Mesothelial cell of epicardium (in vitro differentiated cells): ENCODE measurements at regions not wholly inside any gene's neighbourhood (a gene's known extent, or its start where the extent isn't known, plus 50 kb on each side); places are given as distances from the start of the nearest gene placed in this dataset.

Experiments
- DNase-seq, 2 experiments: peaks; one replicate each; pipeline ENCODE4 v3.0.0; 2021; ENCODE audit warnings: low spot score in 2 of 2; ENCODE audit not compliant: unreplicated experiment in 2 of 2
- H3K27ac Mint-ChIP-seq: 2 replicates; pipeline ENCODE4 v1.8.0; 2021; ENCODE audit warnings: mixed read lengths
- H3K27me3 Mint-ChIP-seq: 2 replicates; pipeline ENCODE4 v1.8.0; 2021; ENCODE audit warnings: low read depth, mixed read lengths
- H3K36me3 Mint-ChIP-seq: 2 replicates; pipeline ENCODE4 v1.8.0; 2021; ENCODE audit warnings: mixed read lengths
- H3K4me1 Mint-ChIP-seq: 2 replicates; pipeline ENCODE4 v1.8.0; 2021; ENCODE audit warnings: mixed read lengths
- H3K4me3 Mint-ChIP-seq: 2 replicates; pipeline ENCODE4 v1.8.0; 2021; ENCODE audit warnings: mild to moderate bottlenecking, moderate library complexity, mixed read lengths
- H3K9me3 Mint-ChIP-seq: 2 replicates; pipeline ENCODE4 v1.8.0; 2021; ENCODE audit warnings: mixed read lengths
- CTCF ChIP-seq: fragments of 200-600 bp; sonication (generic); IDR thresholded peaks from one replicate; pipeline ENCODE4 v1.5.0; 2021; ENCODE audit warnings: antibody characterized with exemption; ENCODE audit not compliant: unreplicated experiment

DNA sequence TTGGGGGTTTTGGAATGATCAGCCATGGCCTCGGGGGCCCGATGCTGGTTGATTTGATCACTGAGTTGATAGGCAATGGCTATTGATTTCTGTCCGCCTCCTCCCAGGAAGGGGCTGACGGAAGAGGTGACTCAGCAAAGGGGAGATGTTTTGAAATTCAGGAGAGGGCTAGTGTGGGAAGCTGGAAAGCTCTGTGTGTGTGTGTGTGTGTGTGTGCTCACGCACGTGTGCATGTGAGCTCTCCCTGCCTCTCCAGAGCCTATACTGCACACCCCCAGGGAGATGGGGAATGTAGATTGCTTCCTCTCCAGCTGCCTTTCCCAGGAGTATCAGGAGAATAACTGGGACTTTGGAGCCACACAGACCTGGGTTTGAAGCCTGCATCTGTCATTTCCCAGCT lies 184.9 kb upstream of the MYL2 start:
- Mint-ChIP-seq H3K9me3 (peaks cover 6% of the 10 kb centered on the region), H3K27ac (no peak overlapping the region), H3K27me3 (peaks cover 7% of the 10 kb centered on the region), H3K4me3 (no peak overlapping the region), H3K36me3 (peaks cover 4% of the 10 kb centered on the region), H3K4me1 (no peaks in the 10 kb centered on the region)
- DNase-seq = no peak
- no peak for TF ChIP-seq CTCF

- Mint-ChIP-seq H3K27me3 (peaks cover 2% of the 10 kb centered on the region), H3K27ac (no peak overlapping the region), H3K36me3 (peaks cover 4% of the 10 kb centered on the region), H3K4me3 (no peak overlapping the region), H3K4me1 (no peaks in the 10 kb centered on the region), H3K9me3 (peaks cover 6% of the 10 kb centered on the region)
- no peak for DNase-seq
- no peak for TF ChIP-seq CTCF
These were observed 183.2 kb upstream of the MYL2 start for GRCh38 chr12:111103583-111103982.

- Mint-ChIP-seq H3K27me3 (peaks cover 2% of the 10 kb centered on the region), H3K9me3 (no peaks in the 10 kb centered on the region), H3K27ac (no peak overlapping the region), H3K4me1 (no peaks in the 10 kb centered on the region), H3K36me3 (peaks cover 2% of the 10 kb centered on the region), H3K4me3 (no peak overlapping the region)
- no peak for TF ChIP-seq CTCF
- no peak for DNase-seq
These were observed 181.8 kb upstream of the MYL2 start for GRCh38 chr12:111102102-111102739.

DNA sequence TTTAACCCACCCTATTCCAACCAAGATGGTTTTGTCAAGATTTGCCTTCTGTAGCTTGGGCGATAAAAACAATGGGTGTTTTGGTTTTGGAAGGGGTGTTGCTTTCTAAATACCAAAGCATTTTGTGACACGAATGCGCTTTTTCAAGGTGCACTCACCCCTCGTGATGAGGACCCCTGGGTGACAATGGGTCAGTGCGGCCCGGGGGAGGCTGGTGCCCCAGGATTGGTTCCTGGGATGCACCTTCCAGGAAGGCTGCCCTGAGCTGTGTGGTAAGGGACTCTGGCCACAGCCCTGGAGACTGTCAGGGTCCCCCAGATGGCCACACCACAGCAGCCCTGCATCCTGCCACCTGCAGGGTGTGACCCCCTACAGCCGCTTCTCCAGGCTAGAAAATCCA lies 180.6 kb upstream of the MYL2 start:
- Mint-ChIP-seq H3K27me3 (peaks cover 2% of the 10 kb centered on the region), H3K4me3 (no peak overlapping the region), H3K4me1 (no peaks in the 10 kb centered on the region), H3K9me3 (no peaks in the 10 kb centered on the region), H3K36me3 (peaks cover 2% of the 10 kb centered on the region), H3K27ac (no peak overlapping the region)
- no peak for TF ChIP-seq CTCF
- no peak for DNase-seq

DNA sequence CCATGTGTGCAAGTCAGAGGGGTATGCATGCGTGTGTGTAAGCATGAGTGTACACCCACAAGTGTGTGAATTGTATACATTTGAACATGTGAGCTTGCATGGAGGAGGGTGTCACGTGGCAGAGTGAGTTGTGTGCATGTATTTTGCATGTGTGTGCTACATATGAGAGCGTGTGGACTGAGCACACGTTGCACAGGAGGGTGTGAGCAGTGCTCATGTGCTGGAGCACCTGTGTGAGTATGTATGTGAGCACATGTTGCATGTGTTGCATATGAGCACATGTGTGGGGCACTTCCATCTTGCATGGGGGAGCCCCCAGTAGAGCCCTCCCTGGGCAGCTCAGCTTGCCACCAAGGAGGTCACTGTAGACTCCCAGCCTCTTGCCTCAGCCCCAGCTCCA lies 180.2 kb upstream of the MYL2 start:
- Mint-ChIP-seq H3K27ac (no peak overlapping the region), H3K9me3 (no peaks in the 10 kb centered on the region), H3K4me3 (no peak overlapping the region), H3K27me3 (peaks cover 2% of the 10 kb centered on the region), H3K36me3 (peaks cover 2% of the 10 kb centered on the region), H3K4me1 (no peaks in the 10 kb centered on the region)
- no peak for TF ChIP-seq CTCF
- no peak for DNase-seq

GRCh38 chr12:111100003-111100402 lies 179.6 kb upstream of the MYL2 start:
- H3K36me3 Mint-ChIP-seq = no peaks in the 10 kb centered on the region

More at GRCh38 chr12:111100003-111100402, 179.6 kb upstream of the MYL2 start:
- no peak for DNase-seq
- Mint-ChIP-seq H3K4me1 (no peaks in the 10 kb centered on the region), H3K27ac (no peak overlapping the region), H3K27me3 (peaks cover 2% of the 10 kb centered on the region), H3K4me3 (no peak overlapping the region), H3K9me3 (no peaks in the 10 kb centered on the region)
- no peak for TF ChIP-seq CTCF
